A549 (cell line): ENCODE measurements at regions not wholly inside any gene's neighbourhood (a gene's known extent, or its start where the extent isn't known, plus 50 kb on each side); places are given as distances from the start of the nearest gene placed in this dataset.

ENCODE experiments used
- ATAC-seq, 2 experiments: fragments of 200-7000 bp in 1 of 2; fragments of >200 bp in 1 of 2; cut with Nextera tagmentation in 1 of 2; cut with Tn5 transposase in 1 of 2; 3 replicates each; pipeline versions ENCODE4 v1.8.0 to v1.9.1; 2018 to 2020; ENCODE audit warnings: mild to moderate bottlenecking in 1 of 2, moderate library complexity in 1 of 2
- CTCF ChIA-PET: fragments of 300-600 bp; sonication (Branson Sonifier 250); formaldehyde crosslinking; extraction: SDS; loops from one replicate; lab custom pipeline; 2021; ENCODE audit warnings: antibody characterized with exemption, inconsistent platforms; lab: Yijun Ruan, JAX
- POLR2A ChIA-PET: fragments of 350-600 bp; formaldehyde crosslinking; extraction: SDS; loops from one replicate; lab custom pipeline; 2021; ENCODE audit warnings: antibody characterized with exemption, inconsistent platforms; lab: Yijun Ruan, JAX
- DNase-seq, 2 experiments: peaks; one replicate each; pipeline versions ENCODE4 v3.0.0 to v3.0.0-alpha.2; 2011 to 2016; ENCODE audit warnings: low read depth in 1 of 2, low spot score in 1 of 2
- FAIRE-seq: peaks from 2 replicates; lab custom pipeline; 2011; peaks lifted over from hg19 to GRCh38; lab: Jason Lieb, UNC
- H3K27ac ChIP-seq, 2 experiments: fragments of >200 bp; sonication (Bioruptor Twin); formaldehyde crosslinking; 3 replicates each; pipeline ENCODE4 v1.5.1; 2016 to 2017
- H3K4me1 ChIP-seq: fragments of >200 bp; sonication (Bioruptor Twin); formaldehyde crosslinking; 3 replicates; pipeline ENCODE4 v1.6.1; 2016
- H3K4me2 ChIP-seq: fragments of >200 bp; sonication (Bioruptor Twin); formaldehyde crosslinking; 3 replicates; pipeline ENCODE4 v1.6.1; 2016
- H3K4me3 ChIP-seq: fragments of >200 bp; sonication (Bioruptor Twin); formaldehyde crosslinking; 3 replicates; pipeline ENCODE4 v1.5.1; 2016
- H3K9me3 ChIP-seq: fragments of >200 bp; sonication (Bioruptor Twin); formaldehyde crosslinking; 3 replicates; pipeline ENCODE4 v1.6.1; 2016
- CBX8 ChIP-seq: fragments of 200-600 bp; sonication (generic); IDR thresholded peaks from 2 replicates; pipeline ENCODE4 v1.6.1; 2016
- CEBPB ChIP-seq, 2 experiments: fragments of >200 bp in 1 of 2; sonication (Bioruptor Twin) in 1 of 2; formaldehyde crosslinking in 1 of 2; IDR thresholded peaks; 2 replicates each; pipeline ENCODE4 v1.6.1; 2012 to 2016
- CHD4 ChIP-seq: fragments of 200-600 bp; sonication (generic); IDR thresholded peaks from 2 replicates; pipeline ENCODE4 v1.6.1; 2016; ENCODE audit warnings: antibody characterized with exemption, mild to moderate bottlenecking, borderline replicate concordance
- CTCF ChIP-seq: fragments of >200 bp; sonication (Bioruptor Twin); formaldehyde crosslinking; IDR thresholded peaks from 3 replicates; pipeline ENCODE4 v1.5.1; 2016
- E2F6 ChIP-seq: IDR thresholded peaks from 2 replicates; pipeline ENCODE4 v1.6.1; 2012; ENCODE audit warnings: low read depth, borderline replicate concordance
- ELK1 ChIP-seq: fragments of 150-350 bp; IDR thresholded peaks from 2 replicates; pipeline ENCODE4 v1.6.1; 2014; ENCODE audit warnings: low read depth, mild to moderate bottlenecking, low read length
- EP300 ChIP-seq, 2 experiments: fragments of >200 bp; sonication (Bioruptor Twin); formaldehyde crosslinking; IDR thresholded peaks; 2 replicates in 1 of 2; 3 replicates in 1 of 2; pipeline ENCODE4 v1.6.1; 2016 to 2017
- ESRRA ChIP-seq: fragments of 150-350 bp; IDR thresholded peaks from 2 replicates; pipeline ENCODE4 v1.6.1; 2014; ENCODE audit warnings: mild to moderate bottlenecking, low read length, borderline replicate concordance
- FOSB ChIP-seq: fragments of 250-450 bp; sonication (Bioruptor Pico); IDR thresholded peaks from 2 replicates; pipeline ENCODE4 v1.5.0; 2020; ENCODE audit warnings: mild to moderate bottlenecking, moderate library complexity
- HDAC2 ChIP-seq: fragments of 200-600 bp; sonication (generic); IDR thresholded peaks from 2 replicates; pipeline ENCODE4 v1.6.1; 2016
- HES2 ChIP-seq: fragments of >200 bp; sonication (Bioruptor Twin); formaldehyde crosslinking; IDR thresholded peaks from 2 replicates; pipeline ENCODE4 v1.6.1; 2016
- HEYL ChIP-seq: fragments of 250-450 bp; sonication (Bioruptor Pico); IDR thresholded peaks from 2 replicates; pipeline ENCODE4 v1.8.0; 2021; ENCODE audit warnings: mild to moderate bottlenecking, moderate library complexity
- HMGXB4 ChIP-seq: fragments of 250-450 bp; sonication (Bioruptor Pico); IDR thresholded peaks from 2 replicates; pipeline ENCODE4 v1.5.0; 2021; ENCODE audit warnings: mild to moderate bottlenecking, moderate library complexity, borderline replicate concordance
- HOXB13 ChIP-seq: fragments of 250-450 bp; sonication (Bioruptor Pico); IDR thresholded peaks from 2 replicates; pipeline ENCODE4 v1.5.0; 2020; ENCODE audit warnings: low read depth, mild to moderate bottlenecking, moderate library complexity
- JUN ChIP-seq, 2 experiments: fragments of >200 bp; sonication (Bioruptor Twin); formaldehyde crosslinking; IDR thresholded peaks; 2 replicates in 1 of 2; 3 replicates in 1 of 2; pipeline ENCODE4 v1.6.1; 2016 to 2017
- JUNB ChIP-seq: fragments of >200 bp; sonication (Bioruptor Twin); formaldehyde crosslinking; IDR thresholded peaks from 2 replicates; pipeline ENCODE4 v1.6.1; 2016
- KDM1A ChIP-seq: fragments of 200-600 bp; sonication (generic); IDR thresholded peaks from 2 replicates; pipeline ENCODE4 v1.6.1; 2016; ENCODE audit warnings: low read depth, mild to moderate bottlenecking
- KDM5A ChIP-seq: fragments of 200-600 bp; sonication (generic); IDR thresholded peaks from 2 replicates; pipeline ENCODE4 v1.6.1; 2016; ENCODE audit warnings: antibody characterized with exemption, mild to moderate bottlenecking
- NR3C1 ChIP-seq: fragments of >200 bp; sonication (Bioruptor Twin); formaldehyde crosslinking; IDR thresholded peaks from 3 replicates; pipeline ENCODE4 v1.6.1; 2017
- POLR2A ChIP-seq: IDR thresholded peaks from 2 replicates; pipeline ENCODE4 v1.6.1; 2012; ENCODE audit warnings: mild to moderate bottlenecking, low read length
- POLR2AphosphoS2 ChIP-seq: conservative IDR thresholded peaks from 2 replicates; pipeline ENCODE4 v1.6.1; 2012; ENCODE audit warnings: low read length, improper control_type of control experiment, inconsistent platforms
- RCOR1 ChIP-seq: fragments of 150-350 bp; IDR thresholded peaks from 2 replicates; pipeline ENCODE4 v1.6.1; 2014; ENCODE audit warnings: antibody characterized with exemption, low read length, low read depth
- RFX5 ChIP-seq: fragments of 450-650 bp; IDR thresholded peaks from 2 replicates; pipeline ENCODE4 v1.7.1; 2014; ENCODE audit warnings: antibody characterized with exemption, mild to moderate bottlenecking, moderate library complexity
- RNF2 ChIP-seq: fragments of 200-600 bp; sonication (generic); IDR thresholded peaks from 2 replicates; pipeline ENCODE4 v1.6.1; 2016; ENCODE audit warnings: low read depth, mild to moderate bottlenecking, antibody characterized with exemption, moderate library complexity, borderline replicate concordance
- TFCP2L1 ChIP-seq: fragments of 250-450 bp; sonication (Bioruptor Pico); IDR thresholded peaks from 2 replicates; pipeline ENCODE4 v1.5.0; 2021; ENCODE audit warnings: mild to moderate bottlenecking
- USF2 ChIP-seq: fragments of 450-650 bp; IDR thresholded peaks from 2 replicates; pipeline ENCODE4 v1.6.1; 2014; ENCODE audit warnings: antibody characterized with exemption
- ZNF302 ChIP-seq: fragments of 250-450 bp; sonication (Bioruptor Pico); IDR thresholded peaks from 2 replicates; pipeline ENCODE4 v1.9.0; 2021; ENCODE audit warnings: inconsistent platforms, mild to moderate bottlenecking, moderate library complexity
- WGBS: methylation state at CpG from one replicate; pipeline ENCODE4 v1.1.6; 2017; ENCODE audit errors: missing lambda C conversion rate; 5-methylcytosine and 5-hydroxymethylcytosine counted together

- DNase-seq: no peak
- Histone ChIP-seq H3K4me1 (no peaks in the 10 kb centered on the region), H3K27ac (no peak overlapping the region), H3K9me3 (no peaks in the 10 kb centered on the region), H3K4me2 (no peak overlapping the region), H3K4me3 (no peak overlapping the region)
- ChIA-PET POLR2A (no interaction called here), CTCF (interaction anchor here (1.0 kb wide), 1 partner anchor 59 kb away, joined by 3 read pairs; no protein-coding TSS in a partner anchor)
- TF ChIP-seq KDM1A: no peak
- no peak for TF ChIP-seq POLR2A
- TF ChIP-seq KDM5A: no peak
- TF ChIP-seq CEBPB (IDR thresholded peaks at IDR 0.05): no peak
- no peak for TF ChIP-seq JUN (IDR thresholded peaks at IDR 0.05)
- no peak for TF ChIP-seq E2F6
- no peak for ATAC-seq
- no peak for FAIRE-seq
- WGBS: 79% methylated on average over 1 of the region's 1 CpG
These were observed 100.2 kb upstream of the KCNQ5 start for GRCh38 chr6:72521684-72522083.

- ChIA-PET POLR2A (no interaction called here), CTCF (no interaction called here)
- TF ChIP-seq CHD4: no peak
- no peak for TF ChIP-seq HES2
- TF ChIP-seq EP300 (IDR thresholded peaks at IDR 0.05): no peak
- no peak for TF ChIP-seq HOXB13 (CRISPR knock-in tag)
- no peak for TF ChIP-seq RNF2
- TF ChIP-seq ZNF302 (CRISPR knock-in tag): no peak
- no peaks in the 10 kb centered on the region for H3K4me1 ChIP-seq
- H3K4me3 ChIP-seq: no peak overlapping the region
- H3K4me2 ChIP-seq: no peak overlapping the region
- WGBS: 69% methylated on average over 3 of the region's 5 CpGs
- DNase-seq: peak; percentile 1 to 14
- peak; percentile 34 to 36; a peak in 2 of 6 replicates for ATAC-seq
- FAIRE-seq: no peak
- H3K27ac ChIP-seq: no peak overlapping the region
- no peaks in the 10 kb centered on the region for H3K9me3 ChIP-seq
These were observed 99.1 kb upstream of the KCNQ5 start for GRCh38 chr6:72522735-72523141.

- no peak for ATAC-seq
- Histone ChIP-seq H3K4me1 (no peaks in the 10 kb centered on the region), H3K9me3 (no peaks in the 10 kb centered on the region), H3K4me2 (no peak overlapping the region), H3K4me3 (no peak overlapping the region), H3K27ac (no peak overlapping the region)
- ChIA-PET POLR2A (no interaction called here), CTCF (interaction anchor here (0.9 kb wide), 1 partner anchor 112 kb away, joined by 3 read pairs; no protein-coding TSS in a partner anchor)
- WGBS: 5% methylated on average over 3 of the region's 6 CpGs
- FAIRE-seq: no peak
- TF ChIP-seq NR3C1: no peak
- no peak for TF ChIP-seq KDM1A
- no peak for TF ChIP-seq HDAC2
- TF ChIP-seq E2F6: no peak
- TF ChIP-seq CTCF: no peak
- TF ChIP-seq POLR2AphosphoS2: no peak
- no peak for TF ChIP-seq CHD4
- no peak for TF ChIP-seq RNF2
- TF ChIP-seq RFX5: no peak
- no peak for TF ChIP-seq ESRRA
- no peak for TF ChIP-seq CBX8
- no peak for TF ChIP-seq TFCP2L1
- TF ChIP-seq RCOR1: no peak
- TF ChIP-seq USF2: no peak
- no peak for TF ChIP-seq FOSB (CRISPR knock-in tag)
- no peak for TF ChIP-seq JUNB
- no peak for TF ChIP-seq ELK1
- no peak for TF ChIP-seq HMGXB4 (CRISPR knock-in tag)
- TF ChIP-seq HOXB13 (CRISPR knock-in tag): no peak
- TF ChIP-seq HEYL: no peak
- DNase-seq: no peak
These were observed 97.7 kb upstream of the KCNQ5 start for GRCh38 chr6:72524011-72524645.
